ENCODE measurements at regions not wholly inside any gene's neighbourhood (a gene's known extent, or its start where the extent isn't known, plus 50 kb on each side); places are given as distances from the start of the nearest gene placed in this dataset.

DNA sequence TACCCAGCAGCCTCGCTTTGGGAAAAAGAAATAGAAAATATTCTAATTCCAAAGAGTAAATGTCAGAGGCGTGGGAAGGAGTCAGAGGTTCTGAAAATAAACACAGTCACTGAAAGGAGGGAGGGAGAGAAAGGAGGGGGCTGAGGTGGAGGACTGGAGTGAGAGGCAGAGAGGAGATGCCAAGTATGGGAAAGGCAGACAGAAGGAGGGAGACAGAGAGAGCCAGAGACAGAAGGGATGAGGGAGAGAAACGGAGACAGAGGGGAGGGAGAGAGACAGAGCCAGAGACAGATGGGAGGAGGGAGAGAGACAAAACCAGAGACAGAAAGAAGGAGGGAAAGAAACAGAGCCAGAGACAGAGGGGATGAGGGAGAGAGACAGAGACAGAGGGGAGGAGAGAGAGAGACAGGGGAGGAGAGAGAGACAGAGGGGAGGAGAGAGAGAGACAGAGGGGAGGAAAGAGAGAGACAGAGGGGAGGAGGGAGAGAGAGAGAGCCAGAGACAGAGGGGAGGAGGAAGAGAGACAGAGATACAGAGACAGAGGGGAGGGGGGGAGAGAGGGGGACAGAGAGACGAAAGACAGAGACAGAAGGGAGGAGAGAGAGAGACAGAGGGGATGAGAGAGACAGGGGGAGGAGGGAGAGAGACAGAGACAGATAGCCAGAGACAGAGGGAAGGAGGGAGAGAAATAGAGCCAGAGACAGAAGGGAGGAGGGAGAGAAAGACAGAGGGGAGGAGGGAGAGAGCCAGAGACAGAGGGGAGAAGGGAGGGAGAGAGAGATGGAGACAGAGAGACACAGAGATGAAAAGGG lies 525.5 kb downstream of the MATN1 start:
- no peak for DNase-seq (ENCODE audit: extremely low read depth, low read depth)

DNA sequence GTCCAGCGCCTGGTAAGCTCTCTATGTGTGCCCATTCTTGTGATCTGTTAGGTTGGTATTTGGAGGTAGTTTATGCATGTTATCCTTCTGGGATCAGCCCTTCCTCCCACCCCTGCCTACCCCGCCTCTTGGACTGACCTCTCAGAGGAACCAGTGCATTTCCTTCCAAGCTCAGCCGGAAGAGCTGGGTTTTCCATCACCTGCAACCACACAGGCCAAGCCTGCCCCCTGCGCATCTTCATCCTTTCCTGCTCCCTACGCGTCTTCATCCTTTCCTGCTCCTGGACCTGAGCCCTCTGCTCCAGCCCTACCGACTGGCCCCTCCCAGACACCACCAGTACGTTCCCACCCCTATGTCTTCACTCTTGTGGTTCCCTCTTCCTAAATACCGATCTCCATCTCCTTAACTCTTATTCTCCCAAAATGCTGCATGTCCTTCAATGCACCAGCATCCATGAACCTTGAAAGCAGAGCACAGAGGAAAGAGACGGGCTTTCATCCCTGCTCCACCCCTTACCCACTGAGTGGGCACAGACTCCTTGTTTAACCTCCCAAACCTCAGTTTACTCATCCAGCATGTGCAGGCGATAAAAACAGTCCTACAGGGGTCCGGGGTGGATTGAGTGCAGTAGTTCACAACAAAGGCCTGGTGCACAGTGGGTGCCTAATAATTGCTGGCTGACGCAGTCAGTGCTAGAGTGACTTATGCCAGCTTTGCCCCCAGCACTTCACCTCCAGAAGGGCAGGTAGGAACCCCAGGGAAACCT lies 526.3 kb downstream of the MATN1 start:
- no peak for DNase-seq (ENCODE audit: extremely low read depth, low read depth)

DNA sequence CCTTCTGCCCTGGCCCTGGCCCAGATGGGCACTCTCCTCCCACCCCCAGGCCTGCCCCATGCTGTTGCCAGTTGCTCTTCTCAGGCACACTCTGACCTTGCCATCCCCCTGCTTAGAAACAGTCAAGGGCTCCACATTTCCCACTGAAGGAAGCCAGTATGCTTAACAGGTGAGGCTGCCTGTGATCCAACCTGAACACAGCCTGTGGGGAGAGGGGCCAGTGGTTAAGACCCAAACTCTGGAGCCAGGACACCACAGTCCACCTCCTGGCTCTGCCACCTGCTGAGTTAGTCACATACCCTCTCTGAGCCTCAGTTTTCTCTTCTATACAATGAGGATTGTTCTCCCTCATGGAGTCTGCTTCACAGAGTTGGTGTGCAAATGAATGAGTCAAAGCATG lies 526.9 kb downstream of the MATN1 start:
- no peak for DNase-seq (ENCODE audit: extremely low read depth, low read depth)

DNA sequence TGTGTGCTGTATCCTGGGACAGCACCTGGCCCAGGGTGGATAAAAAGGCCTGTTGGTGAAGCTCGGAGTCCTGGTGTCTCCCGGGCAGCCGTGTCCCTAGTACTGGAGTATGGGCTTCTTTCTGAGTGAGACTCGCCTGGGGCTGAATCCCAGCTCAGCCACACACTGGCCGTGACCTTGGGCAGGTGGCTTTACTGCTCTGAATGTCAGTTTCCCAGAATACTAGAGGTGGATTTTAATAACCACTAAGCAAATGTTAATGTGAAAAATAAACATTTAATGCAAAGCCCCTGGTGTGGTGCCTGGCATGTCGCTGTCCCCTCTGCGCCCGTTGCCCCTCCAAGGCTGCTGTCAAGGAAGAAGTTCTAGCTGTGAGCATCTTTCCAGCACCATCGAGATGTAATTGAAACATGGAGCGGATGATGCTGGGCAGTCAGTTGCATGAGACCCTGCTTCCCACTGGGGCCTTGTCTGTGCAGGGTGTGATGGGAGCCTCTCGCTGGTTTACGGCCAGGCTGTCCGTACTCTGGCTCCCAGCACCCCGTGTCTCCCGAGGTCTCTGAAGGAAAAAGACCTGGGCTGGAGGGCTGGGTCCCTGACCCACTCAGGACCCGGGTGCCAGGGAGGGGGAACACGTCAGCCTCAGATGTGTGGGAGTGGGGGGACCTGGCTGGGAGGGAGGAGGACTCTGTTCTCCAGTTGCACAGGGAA lies 527.8 kb downstream of the MATN1 start:
- DNase-seq (ENCODE audit: extremely low read depth, low read depth) = no peak

DNA sequence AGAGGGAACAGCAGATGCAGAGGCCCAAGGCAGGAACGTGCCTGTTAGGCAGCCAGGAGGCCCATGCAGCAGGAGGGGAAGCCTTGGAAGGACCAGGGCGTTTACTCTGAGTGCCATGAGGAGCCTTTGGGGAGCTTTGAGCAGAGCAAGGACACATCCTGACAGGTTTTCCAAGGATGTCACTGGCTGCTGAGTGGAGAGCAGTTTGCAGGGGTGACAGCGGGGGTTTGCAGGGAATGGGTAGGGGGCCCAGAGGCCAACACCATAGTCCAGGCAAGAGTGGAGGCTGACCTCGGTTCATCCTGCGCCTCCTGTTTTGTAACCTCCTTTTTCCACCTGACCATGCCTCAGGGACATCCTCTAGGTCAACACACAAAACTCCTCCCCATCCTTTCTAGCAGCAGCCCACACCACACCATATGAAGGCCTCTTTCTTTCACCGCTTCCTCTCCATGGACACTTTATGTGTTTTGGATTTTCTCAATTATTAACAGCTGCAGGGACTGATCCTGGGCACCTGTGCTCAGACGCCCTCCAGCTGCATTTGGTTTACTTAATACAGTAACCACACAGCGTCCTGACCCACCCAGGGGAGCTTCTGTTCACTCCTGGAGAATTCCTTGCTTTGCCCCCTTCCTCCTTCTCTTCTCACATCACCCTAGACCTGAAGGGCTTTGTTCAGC lies 528.5 kb downstream of the MATN1 start:
- DNase-seq (ENCODE audit: extremely low read depth, low read depth) = no peak

DNA sequence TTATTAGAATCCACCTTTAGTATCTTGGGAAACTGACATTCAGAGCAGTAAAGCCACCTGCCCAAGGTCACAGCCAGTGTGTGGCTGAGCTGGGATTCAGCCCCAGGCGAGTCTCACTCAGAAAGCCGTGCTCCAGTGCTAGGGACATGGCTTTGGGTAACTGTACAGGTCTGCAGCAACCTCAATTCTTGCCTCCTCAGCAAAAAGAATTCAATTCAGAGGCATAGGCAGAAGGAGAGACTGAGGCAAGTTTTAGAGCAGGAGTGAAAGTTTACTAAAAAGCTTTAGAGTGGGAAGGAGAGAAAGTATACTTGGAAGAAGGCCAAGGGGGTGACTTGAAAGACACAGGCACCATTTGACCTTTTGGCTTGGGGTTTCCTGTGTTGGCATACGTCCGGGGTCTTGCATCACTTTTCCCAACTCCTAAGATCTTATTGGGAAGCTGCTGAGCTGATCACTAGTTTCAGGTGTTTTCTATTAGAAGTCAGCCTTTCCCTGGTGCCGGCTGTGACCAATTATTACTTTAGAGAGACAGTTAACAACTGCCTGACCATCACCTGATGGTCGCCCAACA lies 529.3 kb downstream of the MATN1 start:
- no peak for DNase-seq (ENCODE audit: extremely low read depth, low read depth)

DNA sequence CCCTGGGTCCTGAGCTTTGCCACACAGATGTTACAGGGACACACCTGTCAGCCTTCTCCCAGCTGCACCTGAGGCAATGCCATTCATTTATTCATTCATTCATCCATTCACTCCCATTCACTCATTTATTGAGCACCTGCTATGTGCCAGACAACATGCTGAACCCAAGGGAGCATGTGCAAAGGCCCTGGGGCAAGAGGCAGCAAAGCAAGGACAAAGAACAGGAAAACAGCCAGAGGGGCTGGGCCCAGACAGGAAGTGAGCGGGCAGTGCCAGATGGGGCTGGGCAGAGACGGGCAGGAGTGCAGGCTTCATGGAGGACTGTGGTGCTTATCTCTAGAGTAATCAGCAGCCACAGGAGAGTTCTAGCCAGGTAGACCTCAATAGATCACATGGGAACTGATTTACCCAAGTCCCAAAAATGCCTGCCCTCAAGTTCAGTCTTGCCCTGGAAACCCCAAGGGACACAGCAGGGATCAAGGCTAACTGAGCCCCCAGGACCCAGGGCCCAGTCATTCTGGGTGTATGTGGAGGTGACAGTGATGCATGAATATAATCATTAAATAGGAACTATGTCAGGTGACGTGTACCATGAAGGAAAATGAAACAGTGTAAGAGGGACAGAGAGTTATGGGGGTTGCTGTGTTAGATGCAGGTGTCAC lies 530.3 kb downstream of the MATN1 start:
- DNase-seq (ENCODE audit: extremely low read depth, low read depth) = no peak

DNA sequence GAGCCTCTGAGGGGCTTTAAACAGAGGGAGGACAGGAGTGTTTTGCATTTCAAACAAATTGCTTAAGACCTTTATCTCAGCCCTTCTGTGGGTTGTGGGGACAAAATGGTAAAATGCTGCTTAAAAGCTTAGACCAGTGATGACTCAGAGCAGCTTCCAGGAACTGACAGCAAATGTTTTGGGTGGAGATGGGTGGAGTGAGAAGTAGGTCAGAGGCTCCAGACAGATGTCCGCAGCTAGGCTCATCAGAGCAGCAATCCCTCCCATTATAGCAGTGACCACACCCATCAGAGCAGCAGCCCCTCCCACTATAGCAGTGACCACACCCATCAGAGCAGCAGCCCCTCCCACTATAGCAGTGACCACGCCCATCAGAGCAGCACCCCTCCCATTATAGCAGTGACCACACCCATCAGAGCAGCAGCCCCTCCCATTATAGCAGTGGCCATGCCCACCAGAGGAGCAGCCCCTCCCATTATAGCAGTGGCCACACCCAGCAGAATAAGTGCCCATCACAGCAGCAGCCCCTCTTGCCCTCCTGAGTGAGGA lies 532.2 kb downstream of the MATN1 start:
- peak; percentile 2 for DNase-seq (ENCODE audit: extremely low read depth, low read depth)

DNA sequence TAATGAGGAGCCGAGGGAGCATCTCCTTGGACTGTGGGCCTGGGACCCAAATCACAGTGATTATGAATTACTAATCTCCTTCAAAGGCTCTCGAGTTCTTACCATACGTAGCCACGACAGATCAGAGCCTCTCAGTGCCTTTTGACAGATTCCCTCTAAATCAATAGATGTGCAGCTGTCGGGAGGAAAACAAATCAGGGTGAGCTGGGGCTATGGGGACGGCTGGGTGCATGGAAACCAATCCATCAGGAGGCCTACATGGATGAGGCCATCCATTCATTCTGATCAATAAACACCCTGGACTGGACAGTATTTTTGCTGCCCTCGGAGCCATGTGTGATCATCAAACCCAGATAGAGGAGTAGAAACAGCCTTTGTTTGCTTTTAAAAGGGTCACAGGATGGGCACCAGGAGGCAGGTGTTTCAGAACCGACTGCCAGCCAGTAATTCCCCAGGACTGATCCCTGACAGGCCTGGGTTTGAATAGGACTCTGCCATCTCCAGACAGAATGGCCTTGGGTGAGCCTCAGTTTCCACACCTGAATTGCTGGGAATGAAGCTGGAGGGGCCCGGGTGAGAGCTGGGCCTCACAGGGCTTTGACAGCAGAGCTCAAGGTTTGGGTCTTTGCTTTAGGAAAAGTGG lies 532.8 kb downstream of the MATN1 start:
- DNase-seq (ENCODE audit: extremely low read depth, low read depth) = no peak

DNA sequence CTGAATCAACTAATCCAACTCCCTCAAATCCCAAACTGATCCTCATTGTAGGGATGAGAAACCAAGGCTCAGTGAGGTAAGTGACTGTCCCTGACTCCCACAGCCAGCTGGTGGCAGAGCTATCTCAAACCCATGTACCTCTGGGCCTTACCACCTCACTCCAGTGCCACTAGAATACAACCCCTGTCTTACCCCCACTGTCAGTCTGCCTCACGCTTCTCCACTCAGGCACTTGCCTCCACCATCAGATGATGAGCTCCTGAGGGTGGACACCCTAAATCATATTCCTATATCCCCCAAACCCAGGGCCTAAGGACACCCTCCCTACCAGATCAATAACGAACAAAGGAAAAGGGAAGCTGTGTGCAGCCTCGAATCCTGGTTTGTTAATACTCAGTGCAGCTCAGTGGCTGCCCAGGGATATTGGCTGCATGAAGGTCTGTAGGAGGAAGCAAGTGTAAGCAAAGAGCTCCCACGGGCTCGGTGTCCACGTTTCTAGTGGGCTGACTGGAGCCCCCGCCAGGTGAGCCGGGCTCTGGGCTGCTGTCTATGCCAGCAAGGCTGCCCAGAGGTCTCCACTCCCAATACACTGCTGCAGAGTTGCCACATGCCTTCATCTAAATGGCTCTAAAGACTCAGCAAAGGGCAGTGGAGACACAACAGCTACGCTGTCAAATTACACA lies 533.4 kb downstream of the MATN1 start:
- DNase-seq (ENCODE audit: extremely low read depth, low read depth) = no peak

DNA sequence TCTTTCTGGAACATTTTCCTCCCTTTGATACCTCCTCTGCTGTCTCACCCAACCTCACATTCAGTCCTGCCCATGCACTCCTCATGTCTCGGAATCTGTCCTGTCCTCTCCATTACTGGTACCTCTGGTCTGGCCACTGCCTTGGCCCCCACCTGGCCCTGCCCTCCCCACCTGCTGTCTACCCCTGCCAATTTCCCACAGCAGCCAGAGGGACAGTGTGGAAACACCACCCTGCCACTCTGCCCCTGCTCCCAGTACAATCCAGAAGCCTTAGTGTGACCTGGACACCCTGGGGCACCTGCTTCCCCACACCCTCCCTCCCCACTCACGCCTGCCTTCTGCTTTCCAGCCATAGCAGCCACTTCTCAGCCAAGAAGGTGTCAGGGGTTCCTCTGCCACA lies 534.4 kb downstream of the MATN1 start:
- DNase-seq (ENCODE audit: extremely low read depth, low read depth) = no peak

DNA sequence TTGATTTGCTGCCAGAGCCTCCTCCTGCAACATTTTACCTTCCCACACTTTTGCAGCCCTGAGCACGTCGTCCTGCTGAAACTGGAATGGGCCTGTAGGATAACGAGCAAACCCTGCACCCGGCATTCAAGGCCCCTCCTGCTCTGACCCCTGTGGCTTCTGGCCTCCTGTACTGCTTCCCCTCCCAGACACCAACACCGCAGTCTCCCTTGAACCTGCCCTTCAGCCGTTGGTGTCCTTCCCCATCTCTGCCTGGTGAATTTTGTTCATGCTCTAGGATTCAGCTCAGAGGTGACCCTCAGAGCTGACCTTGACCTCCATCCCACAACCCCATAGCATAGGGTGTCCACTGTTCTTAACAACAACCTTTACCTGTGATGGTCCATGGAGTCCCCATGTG lies 535.1 kb downstream of the MATN1 start:
- DNase-seq (ENCODE audit: extremely low read depth, low read depth) = no peak

DNA sequence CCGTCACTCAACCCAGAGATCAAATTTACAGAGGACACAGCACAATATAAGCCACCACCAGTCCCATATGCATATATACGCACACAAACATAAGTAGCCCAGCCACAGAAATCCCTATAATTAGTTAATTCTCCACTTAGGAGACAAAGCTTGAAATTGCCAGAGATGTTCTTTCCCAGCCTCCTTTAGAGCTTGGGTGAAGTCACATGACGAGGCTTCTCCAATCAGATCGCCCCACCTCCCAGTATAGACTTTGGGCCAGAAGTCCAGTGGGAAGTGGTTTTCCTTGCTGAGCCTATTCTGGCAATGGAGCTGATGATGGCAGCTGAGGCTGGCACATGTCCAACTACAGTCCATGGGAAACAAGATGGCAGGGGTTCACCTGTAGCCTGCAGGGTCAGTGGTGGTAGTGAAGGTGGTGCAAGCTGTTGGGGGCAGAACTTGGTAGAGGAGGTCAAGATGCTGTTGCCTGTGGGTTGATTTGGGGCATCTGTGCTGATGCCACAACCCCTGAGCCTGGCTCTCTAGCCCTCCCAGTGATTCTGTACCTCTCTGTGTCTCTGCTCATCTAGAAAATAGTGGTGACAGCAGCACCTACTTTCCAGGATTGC lies 535.9 kb downstream of the MATN1 start:
- no peak for DNase-seq (ENCODE audit: extremely low read depth, low read depth)

DNA sequence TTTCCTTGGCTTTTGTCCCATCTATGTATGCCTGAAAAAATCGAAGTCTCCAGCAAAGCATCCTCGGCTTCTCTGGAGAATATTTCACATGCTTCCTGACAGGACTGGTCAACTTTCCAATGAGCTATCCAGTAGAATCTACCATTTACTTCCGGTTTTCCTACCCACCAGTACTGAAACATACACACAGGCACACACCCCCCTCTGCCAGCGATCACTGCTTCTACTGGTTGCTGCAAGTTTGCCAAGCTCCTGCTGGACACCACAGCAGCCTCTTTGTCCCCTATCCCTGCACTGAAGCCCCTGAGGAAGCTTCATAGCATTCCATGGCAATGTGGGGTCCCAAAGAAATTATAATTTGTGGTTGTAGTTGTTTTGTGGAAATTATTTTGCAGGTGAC lies 536.8 kb downstream of the MATN1 start:
- DNase-seq (ENCODE audit: extremely low read depth, low read depth) = no peak

DNA sequence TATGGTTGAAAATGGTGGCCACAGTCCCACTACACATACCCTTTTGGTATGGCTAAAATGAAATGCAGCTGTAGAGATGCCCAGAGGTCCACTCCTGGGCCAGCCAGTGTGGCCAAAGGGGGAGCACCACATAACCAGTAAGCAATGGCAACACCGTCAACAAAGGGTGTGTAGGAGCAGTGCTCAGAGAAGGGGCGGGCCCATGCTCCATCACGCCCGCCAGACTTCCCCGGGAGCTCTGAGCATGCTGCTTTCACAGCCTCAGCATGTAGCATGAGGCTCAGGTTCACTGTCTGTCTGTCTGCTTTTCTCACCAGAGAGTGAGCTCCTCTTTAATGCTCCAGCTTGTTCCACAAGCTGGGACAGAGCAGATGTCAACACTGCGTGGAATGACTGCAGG lies 537.6 kb downstream of the MATN1 start:
- DNase-seq (ENCODE audit: extremely low read depth, low read depth) = no peak

DNA sequence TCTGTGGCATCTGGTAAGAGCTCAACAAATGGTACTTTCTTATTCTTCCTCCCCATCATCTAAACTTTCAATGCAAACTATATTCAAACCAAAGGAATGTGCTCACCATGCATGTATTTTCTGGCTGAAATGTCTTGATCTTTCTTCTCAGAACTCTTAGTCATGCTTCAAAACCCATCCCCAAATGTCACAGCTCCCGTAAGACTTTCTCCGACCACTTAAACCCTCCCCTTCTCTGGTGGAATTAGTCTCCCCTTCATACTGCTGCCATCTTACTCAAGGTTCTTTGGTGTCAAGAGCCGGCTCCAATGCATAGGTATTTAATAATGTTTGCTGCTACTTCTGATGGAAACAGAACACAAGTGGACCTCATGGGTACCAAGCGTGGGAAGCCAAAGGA lies 538.1 kb downstream of the MATN1 start:
- no peak for DNase-seq (ENCODE audit: extremely low read depth, low read depth)

DNA sequence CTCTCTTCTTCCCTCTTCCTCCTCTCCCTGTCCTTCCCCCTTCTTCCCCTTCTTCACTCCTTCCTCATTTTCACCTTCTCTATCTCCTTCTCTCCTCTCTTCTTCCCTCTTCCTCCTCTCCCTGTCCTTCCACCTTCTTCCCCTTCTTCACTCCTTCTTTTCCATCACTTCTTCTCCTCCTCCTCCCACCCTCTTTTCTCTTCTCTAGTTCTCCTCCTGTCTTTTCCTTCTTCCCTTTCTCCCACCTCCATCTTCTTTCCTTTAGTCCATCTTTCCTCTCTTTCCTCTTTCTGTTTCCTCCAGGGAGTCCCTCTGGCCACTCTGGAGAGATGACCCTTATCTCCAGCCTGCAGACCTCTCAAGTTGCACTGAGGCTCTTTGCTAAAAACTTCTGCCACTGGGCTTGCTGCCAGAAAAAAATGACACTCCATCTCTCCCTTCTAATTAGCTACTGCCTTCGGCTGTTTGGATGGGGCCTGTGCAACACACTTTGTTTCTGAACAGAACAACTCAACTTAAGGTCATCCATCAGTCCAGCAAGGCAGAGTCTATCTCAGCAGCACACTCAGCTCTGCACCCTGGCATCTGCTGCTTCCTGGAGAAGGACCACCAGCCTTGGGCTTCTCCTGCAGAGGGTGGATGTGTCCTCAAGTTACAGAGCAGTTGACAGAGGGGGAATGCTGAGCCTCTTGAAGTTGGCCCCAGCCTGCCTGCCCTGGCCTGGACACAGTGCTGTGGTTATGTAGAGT lies 538.8 kb downstream of the MATN1 start:
- DNase-seq (ENCODE audit: extremely low read depth, low read depth) = no peak

DNA sequence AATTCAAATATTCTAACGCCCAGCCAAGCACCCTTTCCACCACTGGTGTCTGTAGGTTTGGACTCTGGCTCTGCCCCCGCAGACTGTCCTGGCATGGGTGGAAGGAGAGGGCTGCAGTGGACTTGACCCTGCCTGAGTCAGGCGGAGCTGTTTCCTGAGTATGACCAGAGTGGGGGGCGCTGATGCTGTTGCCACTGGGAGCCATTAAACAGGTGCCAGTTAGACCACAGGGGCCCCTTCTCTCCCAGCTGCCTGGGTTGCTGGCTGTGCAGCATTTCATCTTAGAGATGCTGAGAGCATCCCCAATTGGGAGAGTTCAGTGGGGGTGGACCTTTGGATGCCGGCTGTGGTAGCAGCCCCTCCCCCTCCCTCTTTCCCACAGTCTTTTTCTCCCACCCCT lies 539.5 kb downstream of the MATN1 start:
- no peak for DNase-seq (ENCODE audit: extremely low read depth, low read depth)

Measured in NCI-H460 (cell line).